Astrocyte of the spinal cord (primary cell): ENCODE measurements at regions not wholly inside any gene's neighbourhood (a gene's known extent, or its start where the extent isn't known, plus 50 kb on each side); places are given as distances from the start of the nearest gene placed in this dataset.
"Not testable (repeated sequence)": the region's sequence is repeated elsewhere in the genome, so short reads cannot be mapped to it uniquely, and the experiment has no call there.

Experiments used
- DNase-seq: peaks from one replicate; pipeline ENCODE4 v3.0.0; 2011; ENCODE audit warnings: low read depth, low spot score
- H3K4me3 ChIP-seq: 2 replicates; pipeline ENCODE4 v1.5.1; 2011; ENCODE audit warnings: low read depth, mild to moderate bottlenecking, low read length, moderate library complexity
- in situ Hi-C: cut with HindIII; loops from 2 replicates; pipeline ENCODE4 v1.10.0; 2017; ENCODE audit warnings: low sequenced_read_pairs

- DNase-seq, result not testable (repeated sequence)
- peak overlapping the region; percentile 48 for H3K4me3 ChIP-seq
These were observed 69.4 kb upstream of the NUDT4B start for GRCh38 chr1:148679050-148679786.

GRCh38 chr1:148679787-148680326 is 68.7 kb upstream of the NUDT4B start:
- in situ Hi-C loops, DNase-seq: not testable (repeated sequence)
- peak overlapping the region; percentile 48 for H3K4me3 ChIP-seq

More at GRCh38 chr1:148679050-148679786, 69.4 kb upstream of the NUDT4B start:
- in situ Hi-C loops, result not testable (repeated sequence)

GRCh38 chr1:148686735-148687134 is 61.8 kb upstream of the NUDT4B start:
- DNase-seq, H3K4me3 ChIP-seq, in situ Hi-C loops: not testable (repeated sequence)

GRCh38 chr1:148687376-148687775 is 61.2 kb upstream of the NUDT4B start:
- H3K4me3 ChIP-seq, in situ Hi-C loops, DNase-seq: not testable (repeated sequence)
